Fibroblast of upper back skin (primary cell): ENCODE measurements at regions not wholly inside any gene's neighbourhood (a gene's known extent, or its start where the extent isn't known, plus 50 kb on each side); places are given as distances from the start of the nearest gene placed in this dataset.

Experiments
- DNase-seq: peaks from one replicate; pipeline ENCODE4 v3.0.0-alpha.2; 2013

DNA sequence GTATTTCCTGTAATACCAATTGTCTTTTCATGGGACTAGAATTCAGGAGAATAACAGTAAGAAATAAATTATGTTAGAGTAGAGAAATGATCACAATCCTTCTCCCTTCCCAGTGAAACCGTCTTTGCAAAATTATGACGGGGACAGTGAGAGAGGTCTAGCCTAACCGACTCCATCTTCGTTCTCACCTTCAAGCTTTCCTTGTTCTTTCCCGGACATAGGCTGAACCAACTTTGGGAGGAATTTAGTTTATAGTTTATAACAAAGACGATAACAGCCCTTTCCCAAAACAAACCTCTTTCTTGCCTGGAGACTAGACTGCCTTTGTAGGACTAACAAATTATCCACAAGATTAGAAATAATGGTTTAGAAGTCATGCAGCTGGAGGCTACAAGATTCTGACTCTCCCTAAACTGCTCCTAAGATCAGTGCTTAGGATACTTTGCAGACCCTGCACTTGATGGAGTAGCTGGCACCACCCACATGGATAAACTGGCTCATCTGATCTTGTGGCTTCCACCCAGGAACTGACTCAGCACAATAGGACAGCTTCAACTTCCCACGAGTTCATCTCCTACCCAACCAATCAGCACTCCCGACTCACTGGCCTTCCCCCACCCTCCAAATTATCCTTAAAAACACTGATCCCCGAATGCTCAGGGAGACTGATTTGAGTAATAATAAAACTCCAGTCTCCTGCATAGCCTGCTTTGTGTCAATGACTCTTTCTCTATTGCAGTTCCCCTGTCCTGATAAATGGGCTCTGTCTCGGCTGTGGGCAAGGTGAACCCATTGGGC lies 521.2 kb upstream of the TBX3 start:
- peak; percentile 73 for DNase-seq

GRCh38 chr12:115203701-115204100 lies 519.7 kb upstream of the TBX3 start:
- DNase-seq: peak; percentile 88

DNA sequence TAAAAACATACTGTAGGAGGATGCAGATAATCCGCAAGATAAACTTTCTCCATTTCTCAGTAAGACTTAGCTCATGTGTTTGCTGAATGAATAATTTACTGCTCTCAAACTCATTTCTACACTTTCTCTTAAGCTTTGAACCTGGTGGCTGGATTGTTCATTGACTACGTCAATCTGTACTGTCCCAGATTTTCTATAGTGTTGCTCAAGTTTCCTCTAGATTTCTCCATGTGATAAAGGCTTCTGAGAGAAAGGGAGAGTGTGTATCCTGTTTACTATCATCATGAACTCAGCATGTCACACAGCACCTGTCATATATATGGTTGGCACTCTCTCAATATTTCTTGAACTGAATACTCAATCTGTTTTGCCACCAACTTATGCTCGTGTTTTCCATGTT lies 518.0 kb upstream of the TBX3 start:
- DNase-seq: no peak

GRCh38 chr12:115199831-115200230 lies 515.9 kb upstream of the TBX3 start:
- DNase-seq: peak; percentile 83

DNA sequence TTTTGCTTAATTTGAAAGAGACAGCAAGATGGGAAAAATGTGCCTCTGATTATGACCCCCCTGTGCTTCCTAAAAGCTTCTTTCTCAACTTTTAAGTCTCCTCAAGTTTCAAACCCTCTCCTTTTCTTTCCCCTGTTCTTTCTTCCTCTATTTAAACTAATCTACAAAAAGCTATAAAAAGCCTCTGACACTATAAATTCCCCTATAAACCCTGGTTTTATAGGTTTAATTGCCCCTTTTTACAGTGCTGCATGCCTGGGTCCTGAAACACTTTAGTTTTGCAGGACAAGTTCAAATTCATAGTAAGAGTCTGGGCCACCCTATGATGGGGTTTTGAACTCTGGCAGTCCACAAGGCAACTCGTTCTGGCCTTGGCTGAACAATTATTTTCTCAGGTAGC lies 510.9 kb upstream of the TBX3 start:
- DNase-seq: no peak

GRCh38 chr12:115194448-115194847 lies 510.5 kb upstream of the TBX3 start:
- no peak for DNase-seq

GRCh38 chr12:115191342-115191741 lies 507.4 kb upstream of the TBX3 start:
- DNase-seq: peak; percentile 24

DNA sequence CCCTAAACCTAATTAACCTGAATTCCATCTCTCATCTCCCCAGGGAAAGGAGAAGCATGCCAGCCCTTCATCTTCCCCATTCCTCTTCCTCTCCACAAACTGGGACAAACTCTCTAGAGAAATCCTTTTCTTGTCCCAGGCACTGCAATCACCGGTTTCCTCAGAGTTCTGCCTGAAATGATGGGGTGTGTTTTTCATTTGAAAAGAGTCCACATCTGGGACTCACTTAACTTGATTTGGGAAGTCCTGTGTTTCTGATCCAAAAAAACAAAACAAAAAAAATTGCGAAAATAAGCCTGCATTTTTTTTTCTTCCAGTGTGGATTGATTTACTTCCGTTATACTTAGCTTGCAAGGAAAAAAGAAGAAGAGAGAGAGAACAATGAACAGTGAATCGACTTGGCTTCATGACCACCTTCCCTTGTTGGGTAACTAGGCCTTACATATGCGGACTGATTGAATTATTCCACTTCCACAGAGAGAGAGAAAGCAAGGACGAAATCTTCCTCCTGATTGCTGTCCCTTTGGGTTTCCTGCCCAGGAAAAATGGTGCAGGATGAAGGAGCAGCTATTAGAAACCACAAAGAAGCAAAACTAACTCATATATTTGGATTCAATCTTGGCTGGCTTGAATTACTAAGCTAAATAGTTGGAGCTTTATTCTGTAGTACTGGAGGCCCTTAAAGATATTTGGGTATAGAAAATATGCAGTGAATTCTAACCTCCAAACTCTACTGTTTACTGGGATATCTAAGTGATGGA lies 506.2 kb upstream of the TBX3 start:
- peak; percentile 66 for DNase-seq

DNA sequence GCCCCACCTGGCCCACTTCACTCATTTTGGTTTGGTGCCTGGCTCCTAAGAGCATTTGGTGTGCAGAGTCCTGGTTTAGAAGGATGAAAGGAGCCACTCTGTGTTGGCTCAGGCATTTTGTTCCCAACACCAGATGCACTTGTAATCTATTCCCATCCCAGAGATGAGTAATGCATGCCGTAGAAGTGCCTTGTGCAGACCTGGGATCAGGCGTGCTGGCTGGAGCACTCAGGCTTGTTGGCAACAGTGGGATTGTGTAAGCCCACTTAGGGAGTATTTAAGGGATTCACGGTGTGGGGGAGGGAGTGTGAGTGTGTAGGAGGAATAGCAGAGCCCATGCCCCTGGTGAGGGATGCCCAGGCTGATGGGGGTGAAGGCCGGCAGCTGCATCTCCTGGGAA lies 501.5 kb upstream of the TBX3 start:
- peak; percentile 26 for DNase-seq

DNA sequence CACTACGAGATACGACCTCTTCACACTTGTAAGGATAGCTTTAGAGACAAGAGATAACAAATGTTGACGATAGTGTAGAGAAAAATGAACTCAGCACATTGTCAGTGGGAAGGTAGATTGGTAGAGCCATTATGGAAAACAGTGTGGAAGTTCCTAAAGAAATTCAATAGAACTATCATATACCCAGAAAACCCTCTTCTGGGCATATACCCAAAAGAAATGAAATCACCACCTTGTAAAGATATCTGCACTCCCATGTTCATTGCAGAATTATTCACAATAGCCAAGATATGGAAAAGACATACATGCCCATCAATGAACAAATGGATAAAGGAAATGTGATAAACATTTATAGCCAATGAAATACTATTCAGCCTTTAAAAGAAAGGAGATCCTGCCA lies 499.8 kb upstream of the TBX3 start:
- DNase-seq: no peak

DNA sequence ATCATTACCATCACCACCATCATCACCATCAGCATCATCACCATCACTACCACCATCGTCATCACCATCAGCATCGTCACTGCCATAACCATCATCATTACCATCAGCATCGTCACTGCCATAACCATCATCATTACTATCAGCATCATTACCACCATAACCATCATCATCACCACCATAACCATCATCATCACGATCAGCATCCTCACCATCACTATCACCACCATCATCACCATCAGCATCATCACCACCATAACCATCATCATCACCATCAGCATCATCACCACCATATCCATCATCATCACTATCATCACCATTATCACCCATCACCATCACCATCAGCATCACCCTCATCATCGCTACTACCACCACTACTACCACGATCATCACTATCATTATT lies 493.9 kb upstream of the TBX3 start:
- DNase-seq: no peak

DNA sequence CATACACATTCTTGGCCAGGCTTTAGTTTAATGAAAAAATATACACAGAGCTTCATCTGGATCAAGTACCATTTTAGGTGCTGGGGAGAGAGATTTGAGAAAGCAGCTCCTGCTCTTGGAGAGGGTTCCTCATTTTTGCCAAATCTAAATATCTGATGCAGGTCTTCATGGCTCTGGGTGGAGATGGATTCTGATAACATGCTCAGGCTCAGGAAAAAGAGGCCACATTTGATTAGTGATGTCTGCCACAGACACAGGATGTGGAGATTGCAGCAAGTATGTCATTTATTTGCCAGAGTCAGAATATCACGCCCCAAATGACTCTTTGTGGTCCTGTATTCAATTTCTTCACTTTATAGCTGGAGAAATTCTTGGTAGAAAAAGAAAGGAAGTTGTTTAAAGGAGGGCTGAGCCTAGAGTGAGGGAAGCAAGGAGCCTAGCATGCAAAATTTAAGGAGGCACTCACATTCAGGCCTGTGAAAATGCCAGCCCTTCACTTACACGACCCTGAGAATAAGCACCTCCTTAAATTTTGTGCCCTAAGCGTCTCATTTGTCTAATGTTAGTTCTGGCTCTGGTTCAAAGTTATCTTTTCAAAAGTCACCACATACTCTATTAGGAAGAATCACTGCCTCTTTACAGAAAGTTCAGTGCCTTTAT lies 492.9 kb upstream of the TBX3 start:
- DNase-seq: no peak

DNA sequence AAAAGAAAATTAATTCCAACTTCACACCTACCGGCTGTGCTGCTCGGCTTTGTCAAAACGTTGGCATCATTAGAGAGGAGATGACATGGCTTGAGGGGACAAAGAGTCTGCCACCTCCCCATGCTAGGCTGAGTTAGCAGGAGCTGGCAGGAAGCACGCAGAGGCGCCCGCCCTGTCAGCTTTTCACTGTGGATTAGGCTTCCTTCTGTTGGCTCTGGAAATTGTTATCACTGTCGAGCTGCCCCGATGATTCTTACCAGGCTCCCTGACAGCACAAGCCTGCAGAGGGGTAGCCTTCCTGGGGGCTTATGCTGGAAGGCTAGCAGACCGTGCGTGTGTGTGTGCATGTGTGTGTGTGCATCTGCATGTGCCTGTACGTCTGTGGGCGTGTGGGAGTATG lies 490.9 kb upstream of the TBX3 start:
- no peak for DNase-seq

- DNase-seq: peak; percentile 22
Measured at GRCh38 chr12:115172521-115172920, 488.5 kb upstream of the TBX3 start.

- DNase-seq: no peak
Measured at GRCh38 chr12:115169981-115170380, 486.0 kb upstream of the TBX3 start.

GRCh38 chr12:115166698-115167315 lies 482.8 kb upstream of the TBX3 start:
- peak; percentile 60 for DNase-seq

DNA sequence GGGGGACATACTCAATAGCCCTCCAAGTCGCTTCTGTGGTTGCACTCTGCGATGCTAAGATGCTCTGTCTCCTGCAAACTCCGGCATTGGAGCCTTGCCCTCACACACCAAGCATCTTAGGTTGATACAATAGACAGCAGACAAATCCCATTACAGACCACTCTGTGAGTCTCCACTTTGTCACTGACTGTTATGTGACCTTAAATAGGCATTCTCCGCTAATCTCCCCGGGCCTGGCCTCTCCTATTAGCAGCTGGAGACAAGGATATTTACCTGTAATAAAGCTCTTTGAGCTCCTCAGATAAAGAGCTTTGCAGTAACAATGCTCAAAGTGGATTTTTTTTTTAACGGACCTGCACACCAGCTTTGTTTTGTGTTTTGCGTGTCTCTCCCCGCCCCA lies 479.7 kb upstream of the TBX3 start:
- DNase-seq: no peak

DNA sequence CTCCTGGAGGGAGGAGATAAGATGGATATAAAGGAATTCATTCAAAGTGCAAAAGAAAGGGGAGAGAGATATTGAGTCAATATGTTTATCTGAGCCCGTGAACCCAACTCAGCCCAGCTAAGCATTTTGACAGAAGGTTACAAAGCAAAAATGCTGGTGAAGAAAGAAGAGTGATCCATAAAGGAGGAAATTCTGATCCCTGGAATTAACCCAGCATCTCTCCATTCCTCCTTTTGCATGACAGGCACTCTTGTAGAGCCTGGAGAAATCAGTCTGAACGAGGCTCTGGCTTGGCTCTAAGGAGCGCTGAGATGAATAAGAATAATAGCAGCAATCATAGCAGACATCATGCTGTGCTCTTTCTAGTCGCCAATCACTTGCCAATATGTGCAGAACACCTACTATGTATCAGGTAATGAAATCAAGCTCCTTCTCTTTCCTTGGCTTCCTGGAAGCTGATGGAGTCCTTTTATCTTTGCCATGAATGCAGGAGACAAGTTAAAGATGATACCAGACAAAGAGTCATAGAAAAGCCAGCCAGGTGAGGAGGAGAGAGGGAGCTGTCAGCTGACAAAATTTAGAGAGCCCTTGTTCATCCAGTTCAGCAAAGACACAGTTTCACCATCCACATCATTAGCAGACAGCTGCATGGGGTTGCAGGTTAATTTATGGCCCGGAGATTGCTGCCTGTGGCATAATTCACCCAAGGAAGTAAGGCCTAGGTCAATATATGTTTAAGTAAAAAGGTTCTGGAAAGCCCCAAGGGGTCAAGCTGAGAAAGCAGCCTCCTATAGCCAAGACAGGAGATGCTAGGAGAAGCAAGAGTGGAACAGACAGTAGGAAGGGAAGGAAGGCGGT lies 476.5 kb upstream of the TBX3 start:
- no peak for DNase-seq

- peak; percentile 22 for DNase-seq
Measured at GRCh38 chr12:115158816-115159215, 474.8 kb upstream of the TBX3 start.

DNA sequence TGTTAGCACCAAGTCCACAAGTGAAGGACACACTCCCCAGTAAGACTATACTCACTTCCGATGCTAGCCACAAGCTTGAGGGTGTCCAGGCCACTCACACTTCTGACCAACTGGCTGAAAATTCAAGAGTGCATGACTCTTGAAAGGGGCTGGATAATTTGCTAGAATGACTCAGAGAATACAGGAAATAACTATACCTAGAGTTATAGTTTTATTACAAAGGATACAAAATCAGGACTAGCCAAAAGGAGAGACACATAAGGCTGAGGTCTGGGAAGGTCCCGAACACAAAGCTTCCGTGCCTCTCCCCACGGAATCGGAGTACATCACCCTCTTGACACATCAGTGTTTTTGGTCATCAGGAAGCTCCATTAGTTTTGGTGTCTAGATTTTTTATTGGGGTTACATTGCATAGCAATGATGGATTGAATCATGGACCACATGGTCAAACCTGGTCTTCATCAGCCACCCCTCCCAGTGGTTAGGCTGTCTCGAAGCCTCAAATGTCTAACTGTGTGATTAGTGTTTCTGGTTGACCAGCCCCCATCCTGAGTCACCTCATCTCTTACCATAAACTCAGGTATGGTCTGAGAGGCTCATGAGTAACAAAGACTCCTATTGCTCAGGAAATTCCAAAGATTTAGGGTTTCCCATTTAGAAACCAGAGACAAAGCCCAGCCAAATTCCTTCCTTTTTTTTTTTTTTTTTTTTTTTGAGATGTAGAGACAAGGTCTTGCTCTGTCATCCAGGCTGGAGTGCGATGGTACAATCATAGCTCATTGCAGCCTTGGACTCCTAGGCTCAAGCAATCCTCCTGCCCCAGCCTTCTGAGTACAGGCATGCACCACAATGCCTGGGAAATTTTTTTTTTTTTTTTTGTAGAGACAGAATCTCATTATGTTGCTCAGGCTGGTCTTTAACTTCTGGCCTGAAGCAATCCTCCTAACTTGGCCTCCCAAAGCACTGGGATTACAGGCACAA lies 472.0 kb upstream of the TBX3 start:
- peak; percentile 100 for DNase-seq
